GM19025 (cell line): ENCODE measurements at regions not wholly inside any gene's neighbourhood (a gene's known extent, or its start where the extent isn't known, plus 50 kb on each side); places are given as distances from the start of the nearest gene placed in this dataset.
"Not testable (repeated sequence)": the region's sequence is repeated elsewhere in the genome, so short reads cannot be mapped to it uniquely, and the experiment has no call there.

Experiments
- ATAC-seq: cut with Tn5 transposase; IDR thresholded peaks from one replicate; pipeline ENCODE4 v1.9.1; 2021; ENCODE audit warnings: mild to moderate bottlenecking, low read depth, moderate library complexity; ENCODE audit not compliant: unreplicated experiment

GRCh38 chr6:11411593-11411992, 126.0 kb upstream of the TMEM170B start:
- ATAC-seq = no peak

DNA sequence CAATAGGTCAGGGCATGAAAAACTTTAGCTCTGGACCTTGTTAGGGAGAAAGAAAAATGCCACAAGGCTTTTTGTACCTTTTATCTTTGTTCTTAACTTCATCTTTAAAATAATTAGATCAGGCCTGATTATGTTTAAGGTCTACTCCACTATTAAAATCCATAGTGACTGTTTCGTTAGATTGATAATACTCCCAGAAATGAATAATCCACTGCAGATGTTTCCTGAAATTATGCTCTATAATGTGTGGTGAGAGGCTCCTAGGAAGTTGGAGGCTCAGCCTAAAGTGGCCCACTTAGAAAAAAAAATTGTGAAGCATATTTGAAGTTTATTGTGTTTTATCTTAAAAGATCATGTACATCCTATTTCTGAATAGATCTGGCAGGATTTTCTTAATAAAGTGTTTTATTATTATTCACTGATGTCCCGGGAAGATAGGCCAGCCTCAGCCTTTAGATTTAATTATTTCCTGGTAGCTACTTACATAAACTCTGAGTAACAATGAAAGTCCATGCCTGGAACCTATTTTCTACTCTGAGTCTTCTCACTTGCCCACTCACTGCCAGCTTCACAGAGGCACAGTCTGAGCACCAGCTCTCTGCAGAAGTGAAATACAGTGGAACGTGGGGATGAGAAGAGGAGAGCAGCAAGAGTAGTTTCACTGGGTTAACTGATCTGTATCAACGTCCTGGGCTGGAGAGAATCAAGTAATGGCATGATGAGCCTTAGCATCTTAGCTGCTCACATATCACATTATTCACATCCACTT, 126.8 kb upstream of the TMEM170B start:
- no peak for ATAC-seq

DNA sequence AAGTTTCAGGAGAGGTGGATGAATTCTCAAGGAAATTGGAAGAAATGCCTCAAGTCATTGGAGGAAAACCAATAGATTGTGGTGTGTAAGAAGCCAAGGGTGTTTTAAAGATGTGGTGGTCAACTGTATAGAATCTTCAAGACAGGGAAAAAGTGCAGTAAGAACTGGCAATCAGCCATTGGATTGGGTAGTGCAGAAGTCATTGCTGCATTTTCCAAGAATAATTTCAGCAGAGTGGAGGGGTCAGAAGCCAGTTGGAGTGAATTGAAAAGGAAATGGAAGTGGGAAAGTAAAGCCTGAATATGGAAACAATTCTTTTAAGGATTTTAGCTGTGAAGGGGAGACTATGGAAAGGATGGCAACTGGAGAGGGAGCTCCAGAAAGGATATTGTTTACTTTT, 128.2 kb upstream of the TMEM170B start:
- no peak for ATAC-seq

- no peak for ATAC-seq
Measured at GRCh38 chr6:11407414-11407813, 130.1 kb upstream of the TMEM170B start.

DNA sequence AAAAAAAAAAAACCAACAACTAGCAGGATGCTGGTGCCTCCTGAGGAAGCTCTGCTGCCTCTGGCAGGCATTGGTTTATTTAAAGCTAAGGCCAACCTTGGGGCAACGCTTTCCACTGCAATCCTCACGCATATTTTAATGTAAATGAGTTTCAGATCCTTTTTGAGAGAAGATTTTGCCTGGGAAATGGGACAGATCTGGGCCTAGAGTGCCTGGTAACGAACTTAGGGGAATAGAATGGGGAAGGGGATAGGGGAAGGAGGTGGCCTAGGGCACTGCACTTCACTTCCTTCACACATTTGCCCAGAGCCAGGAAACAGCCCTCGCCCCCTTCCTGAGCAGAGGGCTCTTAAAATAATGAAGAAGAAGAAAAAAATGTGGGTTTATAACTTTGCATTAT, 132.7 kb upstream of the TMEM170B start:
- ATAC-seq = no peak

- peak; percentile 67 for ATAC-seq
Measured at GRCh38 chr6:11404081-11404480, 133.5 kb upstream of the TMEM170B start.

DNA sequence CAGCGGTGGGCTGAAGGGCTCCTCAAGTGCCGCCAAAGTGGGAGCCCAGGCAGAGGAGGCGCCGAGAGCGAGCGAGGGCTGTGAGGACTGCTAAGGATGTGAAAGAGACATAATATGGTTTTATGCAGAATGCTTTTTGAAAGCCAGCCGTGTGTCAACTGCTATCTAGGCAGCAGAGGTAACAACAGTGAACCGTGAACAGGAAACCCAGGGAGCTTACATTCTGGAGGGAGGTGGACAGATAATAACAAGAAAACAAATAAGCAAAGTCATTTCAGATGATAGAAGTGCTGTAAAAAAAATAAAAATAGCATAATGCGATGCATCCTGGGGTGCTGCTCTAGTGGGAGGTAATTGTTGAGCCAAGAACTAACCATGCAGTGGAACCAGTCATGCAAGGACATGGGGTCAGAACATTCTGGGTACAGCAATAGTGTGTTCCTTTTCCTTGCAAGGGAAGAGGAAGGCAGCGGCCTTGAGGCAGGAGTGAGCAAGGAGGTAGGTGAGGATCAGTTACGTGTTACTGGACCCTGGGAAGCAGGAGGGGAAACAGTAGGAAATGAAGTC, 134.4 kb upstream of the TMEM170B start:
- no peak for ATAC-seq

GRCh38 chr6:11402581-11402980, 135.0 kb upstream of the TMEM170B start:
- not testable (repeated sequence) for ATAC-seq

DNA sequence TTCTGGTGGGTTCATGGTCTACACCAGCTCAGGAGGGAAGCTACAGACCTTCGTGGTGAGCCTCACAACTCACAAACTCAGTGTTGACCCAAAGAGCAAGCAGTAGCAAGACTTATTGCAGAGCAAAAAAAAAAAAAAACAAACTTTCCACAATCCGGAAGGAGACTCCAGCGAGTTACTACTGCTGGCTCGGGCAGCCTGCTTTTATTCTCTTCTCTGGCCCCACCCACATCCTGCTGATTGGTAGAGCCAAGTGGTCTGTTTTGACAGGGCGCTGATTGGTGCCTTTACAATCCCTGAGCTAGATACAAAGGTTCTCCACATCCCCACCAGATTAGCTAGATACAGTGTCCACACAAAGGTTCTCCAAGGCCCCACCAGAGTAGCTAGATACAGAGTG, 135.6 kb upstream of the TMEM170B start:
- not testable (repeated sequence) for ATAC-seq

GRCh38 chr6:11398451-11399326, 138.9 kb upstream of the TMEM170B start:
- no peak for ATAC-seq

GRCh38 chr6:11397622-11398450, 139.7 kb upstream of the TMEM170B start:
- ATAC-seq = no peak

DNA sequence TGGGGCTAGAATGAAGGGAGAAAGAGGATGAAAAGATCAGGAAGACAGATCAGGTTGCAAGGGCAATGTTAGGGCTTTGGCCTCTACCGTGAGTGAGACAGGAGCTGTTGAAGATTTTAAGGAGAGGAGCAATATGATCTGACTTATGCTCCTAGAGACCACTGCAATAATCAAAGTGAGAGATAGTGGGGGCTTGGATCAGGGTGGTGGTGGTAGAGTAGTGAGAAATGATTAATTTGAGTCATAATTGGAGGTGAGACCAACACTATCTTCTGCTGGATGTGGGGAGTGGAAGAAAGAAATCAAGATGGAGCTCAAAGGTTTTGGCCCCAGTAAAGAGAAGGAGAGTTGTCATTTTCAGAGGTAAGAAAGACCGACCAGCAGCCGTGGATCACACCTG, 140.7 kb upstream of the TMEM170B start:
- no peak for ATAC-seq

- ATAC-seq = peak; percentile 61
Measured at GRCh38 chr6:11393713-11394627, 143.6 kb upstream of the TMEM170B start.

DNA sequence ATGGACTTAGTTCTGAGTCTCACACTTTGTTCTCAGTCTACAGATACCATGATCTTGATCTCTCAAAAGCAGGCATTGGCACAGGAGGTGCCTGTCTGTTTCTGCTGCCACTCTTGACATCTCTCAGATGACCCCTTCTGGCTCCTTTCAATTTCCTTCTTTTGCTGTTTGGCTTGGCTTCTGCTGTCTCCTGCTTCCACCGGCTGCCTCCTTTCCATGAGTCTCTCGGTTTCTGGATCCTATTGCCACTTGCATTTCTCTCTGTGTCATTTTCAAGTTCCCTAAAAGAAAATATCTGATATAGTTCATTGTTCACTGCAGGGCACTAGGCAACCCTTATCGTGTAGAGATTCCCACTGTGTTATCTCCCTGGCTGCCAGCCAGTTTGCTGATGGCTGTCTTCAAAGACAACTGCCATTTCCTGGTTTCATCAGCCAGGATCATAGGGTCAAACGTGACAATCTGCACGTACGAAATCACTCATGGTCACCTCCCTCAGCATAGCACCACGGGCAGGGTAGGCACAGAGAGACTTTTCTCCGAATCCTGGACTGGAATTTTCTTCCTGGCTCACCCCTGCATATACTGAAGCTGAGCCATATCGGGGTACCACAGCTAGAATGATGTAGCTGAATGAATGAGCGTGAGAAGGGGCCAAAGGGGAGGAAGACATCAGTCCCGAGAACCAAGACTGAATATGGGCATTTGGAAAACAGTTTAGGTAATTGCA, 144.6 kb upstream of the TMEM170B start:
- no peak for ATAC-seq

DNA sequence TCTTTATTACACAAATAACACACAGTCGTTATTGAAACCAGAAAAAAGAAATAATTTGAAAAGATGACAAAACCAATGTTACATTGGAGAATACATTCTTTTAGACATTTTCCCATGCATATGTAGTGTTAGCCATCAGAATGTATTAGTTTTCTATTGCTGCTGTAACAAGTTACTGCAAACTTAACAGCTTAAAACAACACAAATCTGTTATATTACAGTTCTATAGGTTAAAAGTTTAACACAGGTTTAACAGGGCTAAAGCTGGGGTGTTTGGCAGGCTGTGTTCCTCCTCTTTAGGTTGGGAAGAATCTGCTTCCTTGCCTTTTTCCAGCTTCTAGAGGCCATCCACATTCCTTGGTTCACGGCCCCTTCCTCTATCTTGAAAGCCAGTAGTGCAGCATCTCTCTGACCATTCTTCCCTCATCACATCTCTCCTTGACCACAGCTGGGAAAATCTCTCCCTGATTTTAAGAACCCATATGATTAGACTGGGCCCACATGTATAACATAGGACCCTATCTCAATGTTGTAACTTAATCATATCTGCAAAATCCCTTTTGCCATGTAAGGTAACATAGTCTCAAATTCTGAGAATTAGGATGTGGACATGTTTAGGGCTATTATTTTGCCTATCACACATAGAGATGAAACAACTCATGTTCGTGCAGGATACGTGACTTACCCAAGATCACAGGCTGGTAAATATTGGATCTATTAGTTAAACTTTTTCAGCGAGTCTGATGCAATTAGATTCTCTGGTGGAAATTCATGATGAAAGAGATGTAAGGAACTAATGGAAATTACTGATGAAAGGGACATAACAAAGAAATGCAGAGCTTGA, 145.4 kb upstream of the TMEM170B start:
- no peak for ATAC-seq

DNA sequence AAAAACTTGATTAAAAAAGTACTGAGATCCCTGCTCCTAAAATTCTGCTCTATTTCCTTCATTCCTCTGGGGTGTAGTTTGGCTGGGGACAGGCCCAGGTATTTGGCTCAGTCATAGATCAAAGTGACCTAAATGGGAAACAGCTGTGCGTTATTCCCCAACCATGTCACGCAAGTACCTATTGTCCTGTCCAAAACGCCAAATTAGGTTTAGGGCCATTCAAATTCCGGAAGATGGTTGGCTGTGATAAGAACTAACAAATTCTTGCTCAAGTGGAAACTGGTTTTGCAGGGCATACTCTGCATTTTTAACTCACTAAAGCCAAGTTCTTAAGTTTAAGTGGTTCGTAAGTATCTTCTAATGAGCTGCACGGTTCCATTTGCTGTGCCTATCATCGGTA, 147.6 kb upstream of the TMEM170B start:
- ATAC-seq = no peak

DNA sequence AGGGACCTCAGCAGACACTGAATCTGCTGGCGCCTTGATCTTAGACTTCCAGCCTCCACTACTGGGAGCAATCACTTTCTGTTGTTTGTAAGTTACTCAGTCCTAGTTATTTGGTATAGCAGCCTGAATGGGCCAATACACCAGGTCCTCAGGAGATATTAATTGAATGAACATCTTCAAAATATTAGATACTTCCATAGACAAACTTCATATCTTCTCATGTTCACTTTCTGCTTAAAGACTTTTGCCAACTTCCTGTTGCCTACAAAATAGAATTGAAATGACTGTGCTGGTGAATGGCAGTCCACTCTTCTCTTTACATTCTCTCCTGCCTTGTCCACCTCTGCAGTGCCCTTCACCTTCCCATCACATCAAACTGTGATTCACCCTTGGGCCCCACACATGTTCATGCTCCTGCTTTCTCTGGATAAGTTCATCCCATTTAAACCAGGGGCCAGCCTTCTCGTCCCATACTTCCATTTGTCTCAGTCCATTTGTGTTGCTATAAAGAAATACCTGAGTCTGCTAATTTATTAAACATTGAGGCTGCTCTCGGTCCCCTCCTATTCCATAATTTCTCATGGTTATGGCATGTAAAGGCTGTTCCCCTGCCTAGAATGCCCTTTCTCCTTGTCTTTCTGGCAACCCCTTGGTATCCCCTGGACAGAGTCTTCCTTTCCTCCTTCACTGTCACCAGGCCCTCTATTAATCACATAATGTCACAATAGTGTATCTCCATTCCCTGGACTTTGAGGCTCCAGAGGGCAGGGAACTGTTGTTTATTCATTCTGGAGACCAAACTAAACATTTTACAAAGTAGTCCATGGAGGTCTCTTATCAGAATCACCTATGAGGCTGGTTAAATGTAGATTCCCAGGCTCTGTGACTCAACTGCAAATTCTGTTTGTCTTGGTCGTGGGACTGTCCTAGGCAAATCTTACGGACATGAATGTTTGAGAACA, 148.3 kb upstream of the TMEM170B start:
- no peak for ATAC-seq
